DND-41 (cell line): ENCODE measurements at regions not wholly inside any gene's neighbourhood (a gene's known extent, or its start where the extent isn't known, plus 50 kb on each side); places are given as distances from the start of the nearest gene placed in this dataset.

ENCODE experiments used
- ATAC-seq: fragments of 200-7000 bp; cut with Tn5 transposase; 3 replicates; pipeline ENCODE4 v1.9.1; 2021; ENCODE audit warnings: low read depth; ENCODE audit not compliant: insufficient read depth
- DNase-seq: peaks from one replicate; pipeline ENCODE4 v3.0.0-alpha.2; 2020
- H2AFZ ChIP-seq: 2 replicates; pipeline ENCODE4 v1.6.0; 2012; ENCODE audit warnings: low read depth, low read length
- H3K27ac ChIP-seq: 2 replicates; pipeline ENCODE4 v1.5.1; 2012; ENCODE audit warnings: low read length, inconsistent platforms
- H3K27me3 ChIP-seq: fragments of 200-600 bp; sonication (generic); 2 replicates; pipeline ENCODE4 v1.6.0; 2012; ENCODE audit warnings: low read length, mild to moderate bottlenecking, inconsistent platforms; ENCODE audit not compliant: insufficient read depth, poor library complexity
- H3K36me3 ChIP-seq: 2 replicates; pipeline ENCODE4 v1.5.1; 2012; ENCODE audit warnings: low read length, inconsistent platforms; ENCODE audit not compliant: insufficient read depth
- H3K4me1 ChIP-seq: 2 replicates; pipeline ENCODE4 v1.5.1; 2012; ENCODE audit warnings: mild to moderate bottlenecking, low read length; ENCODE audit not compliant: insufficient read depth
- H3K4me2 ChIP-seq: 2 replicates; pipeline ENCODE4 v1.6.0; 2012; ENCODE audit warnings: mild to moderate bottlenecking, moderate library complexity, low read length, inconsistent platforms; ENCODE audit not compliant: insufficient read depth
- H3K4me3 ChIP-seq, 2 experiments: fragments of 200-600 bp in 1 of 2; shearing (Covaris generic) in 1 of 2; 2 replicates each; pipeline ENCODE4 v1.5.1; 2012 to 2016; ENCODE audit warnings: inconsistent platforms in 2 of 2, low read length in 2 of 2, mild to moderate bottlenecking in 2 of 2, low read depth in 1 of 2, moderate library complexity in 1 of 2
- H3K79me2 ChIP-seq: 2 replicates; pipeline ENCODE4 v1.6.0; 2012; ENCODE audit warnings: low read length, inconsistent platforms; ENCODE audit not compliant: insufficient read depth
- H3K9ac ChIP-seq: 2 replicates; pipeline ENCODE4 v1.6.0; 2012; ENCODE audit warnings: low read depth, mild to moderate bottlenecking, inconsistent platforms, low read length, moderate library complexity
- H3K9me3 ChIP-seq: 2 replicates; pipeline ENCODE4 v1.5.1; 2012; ENCODE audit warnings: low read length, moderate library complexity, mild to moderate bottlenecking, inconsistent platforms; ENCODE audit not compliant: insufficient read depth, severe bottlenecking
- H4K20me1 ChIP-seq: 2 replicates; pipeline ENCODE4 v1.6.0; 2012; ENCODE audit warnings: low read length; ENCODE audit not compliant: insufficient read depth
- EZH2 ChIP-seq: IDR thresholded peaks from 3 replicates; pipeline ENCODE4 v1.6.1; 2012; ENCODE audit warnings: borderline replicate concordance, low read depth, mild to moderate bottlenecking, moderate library complexity, low read length, inconsistent platforms; ENCODE audit not compliant: severe bottlenecking
- TF ChIP-seq, protein P1 (sequence below): IDR thresholded peaks from 2 replicates; pipeline ENCODE4 v1.5.1; 2012; ENCODE audit warnings: borderline replicate concordance, low read length, moderate library complexity, mild to moderate bottlenecking; ENCODE audit not compliant: poor library complexity, severe bottlenecking; ENCODE audit errors: extremely low read depth

- H3K36me3 ChIP-seq, result no peaks in the 10 kb centered on the region
- H3K9me3 ChIP-seq, result no peaks in the 10 kb centered on the region
- no peaks in the 10 kb centered on the region for H4K20me1 ChIP-seq
- no peaks in the 10 kb centered on the region for H3K79me2 ChIP-seq
- no peak overlapping the region for H2AFZ ChIP-seq
- TF ChIP-seq, protein P1, sequence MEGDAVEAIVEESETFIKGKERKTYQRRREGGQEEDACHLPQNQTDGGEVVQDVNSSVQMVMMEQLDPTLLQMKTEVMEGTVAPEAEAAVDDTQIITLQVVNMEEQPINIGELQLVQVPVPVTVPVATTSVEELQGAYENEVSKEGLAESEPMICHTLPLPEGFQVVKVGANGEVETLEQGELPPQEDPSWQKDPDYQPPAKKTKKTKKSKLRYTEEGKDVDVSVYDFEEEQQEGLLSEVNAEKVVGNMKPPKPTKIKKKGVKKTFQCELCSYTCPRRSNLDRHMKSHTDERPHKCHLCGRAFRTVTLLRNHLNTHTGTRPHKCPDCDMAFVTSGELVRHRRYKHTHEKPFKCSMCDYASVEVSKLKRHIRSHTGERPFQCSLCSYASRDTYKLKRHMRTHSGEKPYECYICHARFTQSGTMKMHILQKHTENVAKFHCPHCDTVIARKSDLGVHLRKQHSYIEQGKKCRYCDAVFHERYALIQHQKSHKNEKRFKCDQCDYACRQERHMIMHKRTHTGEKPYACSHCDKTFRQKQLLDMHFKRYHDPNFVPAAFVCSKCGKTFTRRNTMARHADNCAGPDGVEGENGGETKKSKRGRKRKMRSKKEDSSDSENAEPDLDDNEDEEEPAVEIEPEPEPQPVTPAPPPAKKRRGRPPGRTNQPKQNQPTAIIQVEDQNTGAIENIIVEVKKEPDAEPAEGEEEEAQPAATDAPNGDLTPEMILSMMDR, result no peak
- no peak for TF ChIP-seq EZH2
- H3K9ac ChIP-seq, result no peak overlapping the region
- H3K4me1 ChIP-seq, result no peaks in the 10 kb centered on the region
- no peak overlapping the region for H3K4me3 ChIP-seq
- no peak overlapping the region for H3K27ac ChIP-seq
- no peak overlapping the region for H3K4me2 ChIP-seq
- ATAC-seq, result no peak
- H3K27me3 ChIP-seq, result no peaks in the 10 kb centered on the region
- no peak for DNase-seq
These were observed 332.3 kb upstream of the C2CD4B start for GRCh38 chr15:62497356-62497755.

DNA sequence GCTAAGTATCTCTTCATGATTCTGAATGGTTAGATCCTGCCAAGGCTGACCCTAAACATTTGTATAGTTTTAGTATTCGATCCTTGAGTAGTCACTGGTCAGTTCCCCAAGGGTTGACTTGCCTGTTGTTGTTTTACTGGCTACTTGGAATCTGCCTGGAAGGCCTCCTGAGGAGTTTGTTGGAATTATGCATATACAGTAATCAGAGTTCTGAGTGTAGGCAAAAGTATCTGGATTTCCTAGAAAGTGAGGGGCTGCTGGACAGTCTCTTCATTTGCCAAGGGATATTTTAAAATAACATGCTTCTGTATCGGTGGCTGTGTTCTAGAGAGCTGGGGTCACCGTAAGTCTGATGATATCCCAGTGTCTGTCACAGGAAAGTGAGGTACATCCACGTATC lies 333.2 kb upstream of the C2CD4B start:
- no peaks in the 10 kb centered on the region for H4K20me1 ChIP-seq
- H3K27ac ChIP-seq, result no peak overlapping the region
- H3K27me3 ChIP-seq, result no peaks in the 10 kb centered on the region
- DNase-seq, result no peak
- no peak for TF ChIP-seq EZH2
- TF ChIP-seq, protein P1, result no peak
- no peak overlapping the region for H3K9ac ChIP-seq
- no peak overlapping the region for H3K4me2 ChIP-seq
- H3K4me3 ChIP-seq, result no peak overlapping the region
- H3K79me2 ChIP-seq, result no peaks in the 10 kb centered on the region
- no peaks in the 10 kb centered on the region for H3K36me3 ChIP-seq
- H3K4me1 ChIP-seq, result no peaks in the 10 kb centered on the region
- H2AFZ ChIP-seq, result no peak overlapping the region
- ATAC-seq, result no peak
- H3K9me3 ChIP-seq, result no peaks in the 10 kb centered on the region

GRCh38 chr15:62498712-62499111 lies 333.6 kb upstream of the C2CD4B start:
- DNase-seq, result no peak
- Histone ChIP-seq H3K27ac (no peak overlapping the region), H3K4me2 (no peak overlapping the region)

More at GRCh38 chr15:62498712-62499111, 333.6 kb upstream of the C2CD4B start:
- Histone ChIP-seq H3K9ac (no peak overlapping the region), H3K27me3 (no peaks in the 10 kb centered on the region), H3K36me3 (no peaks in the 10 kb centered on the region), H3K4me1 (no peaks in the 10 kb centered on the region), H3K4me3 (no peak overlapping the region), H2AFZ (no peak overlapping the region), H4K20me1 (no peaks in the 10 kb centered on the region), H3K79me2 (no peaks in the 10 kb centered on the region), H3K9me3 (no peaks in the 10 kb centered on the region)
- no peak for TF ChIP-seq EZH2
- TF ChIP-seq, protein P1, result no peak
- no peak for ATAC-seq
